Adrenal gland (tissue), 9 donors: ENCODE measurements at regions not wholly inside any gene's neighbourhood (a gene's known extent, or its start where the extent isn't known, plus 50 kb on each side); places are given as distances from the start of the nearest gene placed in this dataset.

ENCODE experiments used
- DNase-seq, 7 donors: peaks; one replicate each; pipeline ENCODE4 v3.0.0-alpha.2; 2019 to 2020
- H3K27ac ChIP-seq, 5 donors: fragments of 200-600 bp; sonication (generic) in 4 of 5; 1 replicate in 3 of 5; 2 replicates in 2 of 5; pipeline versions ENCODE4 v1.5.1 to v1.8.0; 2016 to 2020; ENCODE audit warnings: mild to moderate bottlenecking in 1 of 5
- H3K27me3 ChIP-seq: fragments of 200-600 bp; 2 replicates; pipeline ENCODE4 v1.8.0; 2021
- H3K36me3 ChIP-seq, 2 donors: fragments of 200-600 bp; replicated peaks in 1 of 2; 1 replicate in 1 of 2; 2 replicates in 1 of 2; pipeline versions ENCODE4 v1.5.1 to v1.8.0; 2018 to 2022
- H3K4me1 ChIP-seq, 2 donors: fragments of 200-600 bp; replicated peaks in 1 of 2; 1 replicate in 1 of 2; 2 replicates in 1 of 2; pipeline versions ENCODE4 v1.5.1 to v1.8.0; 2018 to 2021
- H3K4me3 ChIP-seq, 4 donors: fragments of 200-600 bp; sonication (generic) in 3 of 4; one replicate each; pipeline ENCODE4 v1.5.1; 2016 to 2018
- H3K9me3 ChIP-seq, 3 donors: fragments of 200-600 bp; sonication (generic) in 1 of 3; replicated peaks in 1 of 3; 1 replicate in 2 of 3; 2 replicates in 1 of 3; pipeline versions ENCODE4 v1.5.1 to v1.8.0; 2016 to 2021
- POLR2A ChIP-seq, 2 donors: fragments of 450-650 bp; IDR thresholded peaks; one replicate each; pipeline ENCODE4 v1.6.1; 2017; ENCODE audit warnings: antibody characterized with exemption in 2 of 2, mild to moderate bottlenecking in 2 of 2, moderate library complexity in 1 of 2
- WGBS, 4 donors: extraction: QIAGEN DNeasy Blood & Tissue Kit in 2 of 4; methylation state at CpG; one replicate each; pipeline versions ENCODE4 v1.1.5 to v1.1.7; 2013 to 2017; 5-methylcytosine and 5-hydroxymethylcytosine counted together
- intact Hi-C, 2 donors: fragments of 100-400 bp; cut with DNase I; formaldehyde crosslinking; loops; one replicate each; pipeline versions ENCODE4 v1.14.1 to v1.15.0; 2022 to 2023
- TF ChIP-seq, protein P1 (sequence below), 6 experiments: fragments of 450-650 bp in 4 of 6; fragments of 200-600 bp in 2 of 6; sonication (generic) in 1 of 6; IDR thresholded peaks; 1 replicate in 5 of 6; 2 replicates in 1 of 6; pipeline versions ENCODE4 v1.5.1 to v1.8.0; 2016 to 2021; ENCODE audit warnings: antibody characterized with exemption in 6 of 6, mild to moderate bottlenecking in 2 of 6, moderate library complexity in 1 of 6
- donor health status: healthy with polysubstance abuse.
- donor health status: Bipolar disorder and iron deficiency.
- donor health status: DM: yes; HTN: yes; CAD: no.
- donor health status: DM: no; HTN: no; CAD: no.
- donor health status: DM: no; HTN: no; CAD: no.

DNA sequence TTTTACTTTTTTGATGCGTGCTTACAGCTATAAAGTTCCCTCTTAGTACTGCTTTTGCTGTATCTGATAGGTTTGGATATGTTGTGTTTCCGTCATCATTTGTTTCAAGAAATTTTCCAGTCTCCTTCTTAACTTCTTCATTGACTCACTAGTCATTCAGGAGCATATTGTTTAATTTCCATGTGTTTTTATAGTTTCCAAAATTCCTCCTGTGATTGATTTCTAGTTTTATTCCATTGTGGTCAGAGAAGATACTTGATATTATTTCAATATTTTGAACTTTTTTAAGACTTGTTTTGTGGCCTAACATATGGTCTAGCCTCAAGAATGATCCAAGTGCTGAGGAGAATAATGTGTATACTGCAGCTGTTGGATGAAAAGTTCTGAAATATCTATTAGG is 75.5 kb upstream of the CREB5 start:
- intact Hi-C loops = no loop called here
- H3K9me3 ChIP-seq = no peaks in the 10 kb centered on the region
- no peak overlapping the region for H3K27ac ChIP-seq
- DNase-seq = no peak
- no peaks in the 10 kb centered on the region for H3K36me3 ChIP-seq
- no peaks in the 10 kb centered on the region for H3K27me3 ChIP-seq
- no peak for TF ChIP-seq POLR2A (IDR thresholded peaks at IDR 0.05)
- TF ChIP-seq, protein P1, sequence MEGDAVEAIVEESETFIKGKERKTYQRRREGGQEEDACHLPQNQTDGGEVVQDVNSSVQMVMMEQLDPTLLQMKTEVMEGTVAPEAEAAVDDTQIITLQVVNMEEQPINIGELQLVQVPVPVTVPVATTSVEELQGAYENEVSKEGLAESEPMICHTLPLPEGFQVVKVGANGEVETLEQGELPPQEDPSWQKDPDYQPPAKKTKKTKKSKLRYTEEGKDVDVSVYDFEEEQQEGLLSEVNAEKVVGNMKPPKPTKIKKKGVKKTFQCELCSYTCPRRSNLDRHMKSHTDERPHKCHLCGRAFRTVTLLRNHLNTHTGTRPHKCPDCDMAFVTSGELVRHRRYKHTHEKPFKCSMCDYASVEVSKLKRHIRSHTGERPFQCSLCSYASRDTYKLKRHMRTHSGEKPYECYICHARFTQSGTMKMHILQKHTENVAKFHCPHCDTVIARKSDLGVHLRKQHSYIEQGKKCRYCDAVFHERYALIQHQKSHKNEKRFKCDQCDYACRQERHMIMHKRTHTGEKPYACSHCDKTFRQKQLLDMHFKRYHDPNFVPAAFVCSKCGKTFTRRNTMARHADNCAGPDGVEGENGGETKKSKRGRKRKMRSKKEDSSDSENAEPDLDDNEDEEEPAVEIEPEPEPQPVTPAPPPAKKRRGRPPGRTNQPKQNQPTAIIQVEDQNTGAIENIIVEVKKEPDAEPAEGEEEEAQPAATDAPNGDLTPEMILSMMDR (IDR thresholded peaks at IDR 0.05) = no peak
- no peak overlapping the region for H3K4me3 ChIP-seq
- H3K4me1 ChIP-seq = no peaks in the 10 kb centered on the region
- WGBS, 4 donors = 86 to 94% (median 90%) methylated on average over 2 of the region's 2 CpGs

DNA sequence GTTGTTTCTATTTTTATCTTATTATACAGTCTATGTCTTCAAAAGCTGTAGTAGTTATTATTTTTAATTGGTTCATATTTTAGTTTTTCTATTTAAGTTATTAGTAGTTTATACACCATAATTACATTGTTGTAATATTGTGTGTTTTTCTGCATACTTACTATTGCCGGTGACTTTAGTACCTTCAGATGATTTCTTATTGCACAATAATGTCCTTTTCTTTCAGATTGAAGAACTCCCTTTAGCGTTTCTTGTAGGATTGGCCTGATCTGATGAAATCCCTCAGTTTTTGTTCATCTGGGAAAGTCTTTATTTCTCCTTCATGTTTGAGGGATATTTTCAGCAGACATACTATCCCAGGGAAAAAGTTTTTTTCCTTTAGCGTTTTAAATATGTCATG is 74.3 kb upstream of the CREB5 start:
- no peak for DNase-seq
- H3K27ac ChIP-seq = no peak overlapping the region
- no peaks in the 10 kb centered on the region for H3K9me3 ChIP-seq
- 62 to 78% (median 68%) methylated on average over 3 of the region's 3 CpGs for WGBS, 4 donors
- TF ChIP-seq, protein P1 (IDR thresholded peaks at IDR 0.05) = no peak
- no peak for TF ChIP-seq POLR2A (IDR thresholded peaks at IDR 0.05)
- no peaks in the 10 kb centered on the region for H3K27me3 ChIP-seq
- no peaks in the 10 kb centered on the region for H3K4me1 ChIP-seq
- no peaks in the 10 kb centered on the region for H3K36me3 ChIP-seq
- intact Hi-C loops = no loop called here
- H3K4me3 ChIP-seq = no peak overlapping the region

DNA sequence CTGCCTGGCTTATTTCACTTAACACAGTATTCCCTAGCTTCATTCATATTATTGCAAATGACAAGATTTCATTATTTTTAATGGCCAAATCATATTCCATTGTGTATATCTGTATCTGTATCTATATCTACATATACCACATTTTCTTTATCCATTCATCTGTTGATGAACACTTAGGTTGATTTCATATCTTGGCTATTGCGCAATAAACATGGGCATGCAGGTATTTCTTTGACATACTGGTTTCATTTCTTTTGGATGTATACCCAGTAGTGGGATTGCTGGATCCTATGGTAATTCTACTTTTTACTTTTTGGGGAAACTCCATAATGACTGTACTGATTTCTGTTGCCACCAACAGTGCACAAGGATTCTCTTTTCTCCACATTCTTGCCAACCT is 68.9 kb upstream of the CREB5 start:
- no peak for DNase-seq
- Histone ChIP-seq H3K4me1 (no peaks in the 10 kb centered on the region), H3K9me3 (no peaks in the 10 kb centered on the region), H3K36me3 (no peaks in the 10 kb centered on the region), H3K4me3 (no peak overlapping the region), H3K27ac (no peak overlapping the region), H3K27me3 (no peaks in the 10 kb centered on the region)
- 95 to 100% (median 98%) methylated on average over 1 of the region's 1 CpG for WGBS, 4 donors
- no peak for TF ChIP-seq POLR2A (IDR thresholded peaks at IDR 0.05)
- TF ChIP-seq, protein P1 (IDR thresholded peaks at IDR 0.05) = no peak
- intact Hi-C loops = no loop called here

DNA sequence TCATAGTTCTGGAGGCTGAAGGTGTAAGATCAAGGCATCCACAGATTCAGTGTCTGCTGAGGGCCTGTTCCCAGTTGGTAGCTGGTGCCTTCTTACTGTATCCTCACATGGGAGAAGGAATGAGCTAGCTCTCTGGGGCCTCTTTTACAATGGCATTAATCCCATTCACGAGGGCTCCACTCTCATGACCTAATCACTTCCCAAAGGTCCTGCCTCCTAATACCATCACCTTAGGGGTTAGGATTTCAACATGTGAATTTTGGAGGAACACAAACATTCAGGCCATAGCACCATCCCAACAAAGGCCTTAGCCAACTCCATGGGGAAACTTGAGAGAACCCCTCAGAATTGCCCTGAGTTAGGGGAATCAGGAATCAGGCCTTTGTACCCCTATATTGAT is 66.1 kb upstream of the CREB5 start:
- Histone ChIP-seq H3K27ac (no peak overlapping the region), H3K4me1 (no peaks in the 10 kb centered on the region), H3K36me3 (no peaks in the 10 kb centered on the region), H3K9me3 (no peaks in the 10 kb centered on the region), H3K4me3 (no peak overlapping the region), H3K27me3 (no peaks in the 10 kb centered on the region)
- TF ChIP-seq, protein P1 (IDR thresholded peaks at IDR 0.05) = no peak
- TF ChIP-seq POLR2A (IDR thresholded peaks at IDR 0.05) = no peak
- intact Hi-C loops = no loop called here
- 78 to 94% (median 86%) methylated on average over 1 of the region's 1 CpG for WGBS, 4 donors
- DNase-seq = no peak
